Esophagus muscularis mucosa (tissue), 4 donors: ENCODE measurements at regions not wholly inside any gene's neighbourhood (a gene's known extent, or its start where the extent isn't known, plus 50 kb on each side); places are given as distances from the start of the nearest gene placed in this dataset.

Experiments
- DNase-seq: peaks from one replicate; pipeline ENCODE4 v3.0.0-alpha.2; 2017; ENCODE audit errors: extremely low spot score
- H3K27ac ChIP-seq, 4 donors: fragments of 200-600 bp; sonication (generic); replicated peaks in 1 of 4; 1 replicate in 3 of 4; 2 replicates in 1 of 4; pipeline ENCODE4 v1.5.1; 2016 to 2019; ENCODE audit warnings: mild to moderate bottlenecking in 1 of 4
- H3K27me3 ChIP-seq, 4 donors: fragments of 200-600 bp; sonication (generic); one replicate each; pipeline versions ENCODE4 v1.5.1 to v1.6.0; 2016 to 2019
- H3K36me3 ChIP-seq, 4 donors: fragments of 200-600 bp; sonication (generic); one replicate each; pipeline ENCODE4 v1.5.1; 2016 to 2019
- H3K4me1 ChIP-seq, 4 donors: fragments of 200-600 bp; sonication (generic); one replicate each; pipeline ENCODE4 v1.5.1; 2016 to 2019
- H3K4me3 ChIP-seq, 4 donors: fragments of 200-600 bp; sonication (generic); 1 replicate in 2 of 4; 2 replicates in 2 of 4; pipeline ENCODE4 v1.5.1; 2016 to 2019; ENCODE audit warnings: mild to moderate bottlenecking in 4 of 4, moderate library complexity in 1 of 4
- H3K9me3 ChIP-seq, 4 donors: fragments of 200-600 bp; sonication (generic); 1 replicate in 3 of 4; 2 replicates in 1 of 4; pipeline ENCODE4 v1.5.1; 2016 to 2019
- EP300 ChIP-seq: sonication (generic); formaldehyde crosslinking; IDR thresholded peaks from one replicate; pipeline ENCODE4 v1.6.1; 2017; ENCODE audit warnings: antibody characterized with exemption
- POLR2A ChIP-seq: fragments of 450-650 bp; IDR thresholded peaks from one replicate; pipeline ENCODE4 v1.6.1; 2017; ENCODE audit warnings: antibody characterized with exemption, moderate library complexity, mild to moderate bottlenecking, low read depth
- POLR2AphosphoS5 ChIP-seq, 2 donors: sonication (generic); formaldehyde crosslinking; IDR thresholded peaks; one replicate each; pipeline ENCODE4 v1.6.1; 2017; ENCODE audit warnings: antibody characterized with exemption in 2 of 2
- WGBS: methylation state at CpG from one replicate; pipeline ENCODE4 v1.1.5; 2018; 5-methylcytosine and 5-hydroxymethylcytosine counted together
- intact Hi-C: fragments of 100-400 bp; cut with DNase I; formaldehyde crosslinking; loops from one replicate; pipeline ENCODE4 v1.15.1; 2023
- TF ChIP-seq, protein P1 (sequence below), 3 experiments: fragments of 200-600 bp in 2 of 3; fragments of 450-650 bp in 1 of 3; sonication (generic) in 2 of 3; IDR thresholded peaks; one replicate each; pipeline ENCODE4 v1.5.1; 2017 to 2019; ENCODE audit warnings: antibody characterized with exemption in 3 of 3, mild to moderate bottlenecking in 2 of 3, moderate library complexity in 1 of 3

DNA sequence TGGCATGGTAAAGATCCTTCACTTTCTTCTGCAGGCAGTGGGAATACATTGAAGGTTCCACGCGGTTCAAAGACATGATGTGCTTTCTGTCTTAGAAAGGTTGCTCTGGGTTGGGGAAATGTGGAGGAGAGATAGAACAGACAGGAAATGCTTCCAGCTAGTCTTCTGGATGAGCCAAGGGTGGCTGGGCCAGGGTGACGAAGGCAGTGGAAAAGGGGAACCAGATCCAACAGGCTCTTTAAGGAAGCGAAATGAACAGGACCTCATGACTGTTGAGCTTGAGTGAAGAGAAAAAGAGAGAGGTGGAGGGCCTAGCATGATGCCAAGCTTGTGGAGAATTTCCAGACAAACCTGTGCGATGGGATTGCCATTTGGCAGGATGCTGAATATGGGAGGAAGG lies 56.4 kb upstream of the LMO1 start:
- H3K27me3 ChIP-seq: no peaks in the 10 kb centered on the region
- no peaks in the 10 kb centered on the region for H3K36me3 ChIP-seq
- WGBS: 54% methylated on average over 5 of the region's 5 CpGs
- H3K4me3 ChIP-seq: no peak overlapping the region
- DNase-seq: no peak
- H3K27ac ChIP-seq: no peak overlapping the region
- intact Hi-C loops: no loop called here
- no peaks in the 10 kb centered on the region for H3K9me3 ChIP-seq
- TF ChIP-seq, protein P1, sequence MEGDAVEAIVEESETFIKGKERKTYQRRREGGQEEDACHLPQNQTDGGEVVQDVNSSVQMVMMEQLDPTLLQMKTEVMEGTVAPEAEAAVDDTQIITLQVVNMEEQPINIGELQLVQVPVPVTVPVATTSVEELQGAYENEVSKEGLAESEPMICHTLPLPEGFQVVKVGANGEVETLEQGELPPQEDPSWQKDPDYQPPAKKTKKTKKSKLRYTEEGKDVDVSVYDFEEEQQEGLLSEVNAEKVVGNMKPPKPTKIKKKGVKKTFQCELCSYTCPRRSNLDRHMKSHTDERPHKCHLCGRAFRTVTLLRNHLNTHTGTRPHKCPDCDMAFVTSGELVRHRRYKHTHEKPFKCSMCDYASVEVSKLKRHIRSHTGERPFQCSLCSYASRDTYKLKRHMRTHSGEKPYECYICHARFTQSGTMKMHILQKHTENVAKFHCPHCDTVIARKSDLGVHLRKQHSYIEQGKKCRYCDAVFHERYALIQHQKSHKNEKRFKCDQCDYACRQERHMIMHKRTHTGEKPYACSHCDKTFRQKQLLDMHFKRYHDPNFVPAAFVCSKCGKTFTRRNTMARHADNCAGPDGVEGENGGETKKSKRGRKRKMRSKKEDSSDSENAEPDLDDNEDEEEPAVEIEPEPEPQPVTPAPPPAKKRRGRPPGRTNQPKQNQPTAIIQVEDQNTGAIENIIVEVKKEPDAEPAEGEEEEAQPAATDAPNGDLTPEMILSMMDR (IDR thresholded peaks at IDR 0.05): no peak
- TF ChIP-seq POLR2AphosphoS5 (IDR thresholded peaks at IDR 0.05) (no peak), EP300 (no peak), POLR2A (no peak)
- peaks cover 0 to 8% (median 2%) of the 10 kb centered on the region in 4 donors for H3K4me1 ChIP-seq

DNA sequence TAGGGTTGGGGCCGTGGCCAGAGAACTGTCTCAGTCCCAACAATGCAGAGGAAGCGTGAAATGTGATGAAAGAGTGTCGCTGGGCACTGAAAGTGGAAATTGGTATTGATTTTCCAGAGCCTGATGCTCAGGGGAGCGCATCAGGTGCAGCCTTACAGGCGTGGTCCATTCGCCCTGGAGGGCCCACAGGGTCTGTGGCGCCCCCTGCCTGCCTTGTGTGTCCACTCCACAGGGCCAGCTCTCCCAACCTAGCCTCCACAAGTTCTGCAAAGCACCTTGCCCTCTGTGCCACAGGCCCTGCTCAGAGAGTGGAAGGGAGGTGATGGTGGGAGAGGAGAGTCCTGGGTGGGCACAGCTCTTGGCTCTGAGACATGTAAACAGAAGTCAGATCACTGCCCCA lies 54.9 kb upstream of the LMO1 start:
- Histone ChIP-seq H3K27ac (no peak overlapping the region), H3K9me3 (no peaks in the 10 kb centered on the region), H3K4me3 (no peak overlapping the region), H3K27me3 (no peaks in the 10 kb centered on the region), H3K36me3 (no peaks in the 10 kb centered on the region), H3K4me1 (peaks cover 0 to 8% (median 2%) of the 10 kb centered on the region in 4 donors)
- no peak for DNase-seq
- WGBS: 72% methylated on average over 7 of the region's 7 CpGs
- intact Hi-C loops: no loop called here
- TF ChIP-seq, protein P1 (IDR thresholded peaks at IDR 0.05): peak in 1 of 3 experiments; percentile 17
- TF ChIP-seq POLR2AphosphoS5 (IDR thresholded peaks at IDR 0.05): no peak

DNA sequence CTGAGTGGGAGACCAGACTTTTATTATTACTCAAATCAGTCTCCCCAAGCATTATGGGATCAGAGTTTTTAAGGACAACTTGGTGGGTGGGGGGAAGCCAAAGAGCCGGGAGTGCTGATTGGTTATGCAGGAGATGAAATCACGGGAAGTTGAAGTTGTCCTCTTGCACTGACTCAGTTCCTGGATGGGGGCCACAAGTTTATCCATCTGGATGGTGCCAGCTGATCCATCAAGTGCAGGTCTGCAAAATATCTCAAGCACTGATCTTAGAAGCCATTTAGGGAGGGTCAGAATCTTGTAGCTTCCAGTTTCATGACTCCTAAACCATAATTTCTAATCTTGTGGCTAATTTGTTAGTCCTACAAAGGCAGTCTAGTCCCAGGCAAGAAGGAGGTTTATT lies 53.5 kb upstream of the LMO1 start:
- WGBS: 24% methylated on average over 2 of the region's 2 CpGs
- peaks cover 0 to 8% (median 2%) of the 10 kb centered on the region in 4 donors for H3K4me1 ChIP-seq
- DNase-seq: no peak
- TF ChIP-seq EP300: no peak
- TF ChIP-seq, protein P1 (IDR thresholded peaks at IDR 0.05): no peak
- TF ChIP-seq POLR2AphosphoS5 (IDR thresholded peaks at IDR 0.05): no peak
- TF ChIP-seq POLR2A: no peak
- H3K27me3 ChIP-seq: peaks cover 0 to 5% (median 0%) of the 10 kb centered on the region in 4 donors
- intact Hi-C loops: no loop called here
- H3K27ac ChIP-seq: no peak overlapping the region
- no peaks in the 10 kb centered on the region for H3K9me3 ChIP-seq
- no peaks in the 10 kb centered on the region for H3K36me3 ChIP-seq
- H3K4me3 ChIP-seq: no peak overlapping the region

DNA sequence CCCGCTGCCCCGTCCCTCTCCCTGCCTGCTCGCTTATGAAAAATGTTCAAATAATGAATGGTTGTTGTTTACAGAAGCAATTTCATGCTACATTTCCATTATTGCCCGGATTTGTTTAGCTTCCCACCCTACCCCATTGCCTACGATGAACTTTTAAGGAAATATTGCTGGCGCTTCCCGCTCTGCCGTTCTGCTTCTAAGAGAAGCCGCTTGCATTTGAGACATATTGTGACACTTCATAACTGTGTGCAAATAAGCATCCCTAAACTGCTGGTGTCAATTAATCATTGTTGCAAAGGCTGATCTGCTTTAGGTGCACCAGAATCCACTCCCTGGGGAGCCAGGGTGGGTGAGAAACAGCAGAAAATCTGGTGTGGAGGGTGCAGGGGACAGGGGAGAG lies 52.3 kb upstream of the LMO1 start:
- no peak for TF ChIP-seq EP300
- no peak for TF ChIP-seq POLR2AphosphoS5 (IDR thresholded peaks at IDR 0.05)
- TF ChIP-seq, protein P1 (IDR thresholded peaks at IDR 0.05): no peak
- no peak for TF ChIP-seq POLR2A
- no peaks in the 10 kb centered on the region for H3K36me3 ChIP-seq
- H3K9me3 ChIP-seq: no peaks in the 10 kb centered on the region
- peaks cover 0 to 5% (median 0%) of the 10 kb centered on the region in 4 donors for H3K27me3 ChIP-seq
- H3K4me3 ChIP-seq: no peak overlapping the region
- WGBS: 75% methylated on average over 9 of the region's 9 CpGs
- intact Hi-C loops: no loop called here
- H3K27ac ChIP-seq: no peak overlapping the region
- peaks cover 0 to 8% (median 2%) of the 10 kb centered on the region in 4 donors for H3K4me1 ChIP-seq
- no peak for DNase-seq

DNA sequence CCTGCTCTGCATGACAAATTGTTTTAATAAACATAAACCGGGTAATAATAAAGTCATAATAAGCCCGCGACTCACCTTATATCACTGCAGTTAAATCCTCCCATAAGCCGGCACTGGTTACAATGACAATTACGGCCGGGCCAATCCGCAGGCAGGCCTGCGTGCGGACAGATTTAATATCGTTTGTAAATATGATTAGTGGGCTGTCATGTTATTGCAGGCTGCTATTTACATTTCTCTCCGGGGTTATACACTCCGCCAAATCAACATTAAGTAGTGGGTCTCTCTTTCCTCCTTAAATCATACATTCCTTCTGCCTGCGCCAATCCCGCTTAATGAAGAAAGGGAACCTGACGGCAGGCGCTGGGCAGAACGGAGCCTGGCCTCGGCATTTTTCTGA lies 51.8 kb upstream of the LMO1 start:
- no peak overlapping the region for H3K27ac ChIP-seq
- TF ChIP-seq EP300 (no peak), POLR2AphosphoS5 (IDR thresholded peaks at IDR 0.05) (no peak), POLR2A (no peak)
- TF ChIP-seq, protein P1 (IDR thresholded peaks at IDR 0.05): no peak
- no peak for DNase-seq
- 68% methylated on average over 18 of the region's 18 CpGs for WGBS
- no peaks in the 10 kb centered on the region for H3K9me3 ChIP-seq
- intact Hi-C loops: no loop called here
- no peak overlapping the region for H3K4me3 ChIP-seq
- H3K4me1 ChIP-seq: peaks cover 0 to 8% (median 2%) of the 10 kb centered on the region in 4 donors
- no peaks in the 10 kb centered on the region for H3K36me3 ChIP-seq
- peaks cover 0 to 5% (median 0%) of the 10 kb centered on the region in 4 donors for H3K27me3 ChIP-seq
